HEK293 (cell line): ENCODE measurements at regions not wholly inside any gene's neighbourhood (a gene's known extent, or its start where the extent isn't known, plus 50 kb on each side); places are given as distances from the start of the nearest gene placed in this dataset.

Experiments
- CTCF ChIA-PET: fragments of 350-600 bp; formaldehyde crosslinking; extraction: SDS; loops from one replicate; lab custom pipeline; 2021; ENCODE audit warnings: antibody characterized with exemption; lab: Yijun Ruan, JAX
- POLR2A ChIA-PET: fragments of 300-600 bp; formaldehyde crosslinking; extraction: SDS; loops from one replicate; lab custom pipeline; 2020; ENCODE audit warnings: antibody characterized with exemption, inconsistent platforms; lab: Yijun Ruan, JAX
- H3K27ac ChIP-seq: fragments of 200-500 bp; sonication (Bioruptor generic); 2 replicates; pipeline ENCODE4 v1.5.1; 2014; ENCODE audit warnings: low read depth, low read length, control low read depth, inconsistent platforms; ENCODE audit errors: extremely low read depth
- H3K36me3 ChIP-seq, 2 experiments: fragments of 200-500 bp in 1 of 2; sonication (Bioruptor generic) in 1 of 2; 1 replicate in 1 of 2; 2 replicates in 1 of 2; pipeline ENCODE4 v1.5.1; 2014 to 2017; ENCODE audit warnings: inconsistent platforms in 2 of 2, low read length in 2 of 2; ENCODE audit not compliant: control insufficient read depth in 2 of 2, insufficient read depth in 1 of 2
- H3K4me1 ChIP-seq: fragments of 200-500 bp; sonication (Bioruptor generic); 2 replicates; pipeline ENCODE4 v1.5.1; 2014; ENCODE audit warnings: mild to moderate bottlenecking, low read length, inconsistent platforms; ENCODE audit not compliant: control insufficient read depth, insufficient read depth
- H3K4me3 ChIP-seq: 2 replicates; pipeline ENCODE4 v1.5.1; 2011; ENCODE audit warnings: low read depth, mild to moderate bottlenecking, control low read depth, low read length, moderate library complexity
- H3K9me3 ChIP-seq: fragments of 200-500 bp; sonication (Bioruptor generic); 2 replicates; pipeline ENCODE4 v1.5.1; 2014; ENCODE audit warnings: low read depth, low read length, inconsistent platforms; ENCODE audit not compliant: control insufficient read depth, insufficient read depth
- EGR2 ChIP-seq: fragments of 450-650 bp; formaldehyde crosslinking; IDR thresholded peaks from 2 replicates; pipeline ENCODE4 v1.5.1; 2016; ENCODE audit warnings: low read depth, missing biosample characterization, missing genetic modification characterization
- FEZF1 ChIP-seq: fragments of 450-650 bp; formaldehyde crosslinking; IDR thresholded peaks from 2 replicates; pipeline ENCODE4 v1.5.1; 2016; ENCODE audit warnings: missing biosample characterization, missing genetic modification characterization
- GLI2 ChIP-seq: fragments of 450-650 bp; formaldehyde crosslinking; IDR thresholded peaks from 2 replicates; pipeline ENCODE4; 2017; ENCODE audit warnings: missing biosample characterization, missing genetic modification characterization, low read depth, borderline replicate concordance
- HIC1 ChIP-seq: fragments of 450-650 bp; formaldehyde crosslinking; IDR thresholded peaks from 2 replicates; pipeline ENCODE4 v1.5.1; 2016; ENCODE audit warnings: missing biosample characterization, missing genetic modification characterization
- HOXD13 ChIP-seq: sonication (generic); formaldehyde crosslinking; IDR thresholded peaks from 2 replicates; pipeline ENCODE4 v1.8.0; 2022; ENCODE audit warnings: missing genetic modification reagents, borderline replicate concordance
- KLF10 ChIP-seq: fragments of 450-650 bp; IDR thresholded peaks from 2 replicates; pipeline ENCODE4 v1.5.1; 2018; ENCODE audit warnings: missing biosample characterization, mild to moderate bottlenecking, missing genetic modification characterization
- MZF1 ChIP-seq: fragments of 450-650 bp; formaldehyde crosslinking; IDR thresholded peaks from 2 replicates; pipeline ENCODE4 v1.5.1; 2017; ENCODE audit warnings: missing biosample characterization, missing genetic modification characterization, borderline replicate concordance
- SETDB1 ChIP-seq: IDR thresholded peaks from one replicate; pipeline ENCODE4 v1.6.1; 2017; ENCODE audit warnings: mild to moderate bottlenecking, low read length, moderate library complexity, mixed read lengths; ENCODE audit not compliant: insufficient read length
- TRIM28 ChIP-seq: IDR thresholded peaks from 2 replicates; pipeline ENCODE4 v1.6.1; 2011; ENCODE audit warnings: low read length, control low read depth, borderline replicate concordance
- ZBTB1 ChIP-seq: fragments of 450-650 bp; formaldehyde crosslinking; IDR thresholded peaks from 2 replicates; pipeline ENCODE4 v1.5.1; 2016; ENCODE audit warnings: missing biosample characterization, missing genetic modification characterization
- ZBTB7A ChIP-seq: fragments of 450-650 bp; formaldehyde crosslinking; IDR thresholded peaks from 2 replicates; pipeline ENCODE4 v1.5.1; 2016; ENCODE audit warnings: low read depth, missing biosample characterization, missing genetic modification characterization
- ZBTB8A ChIP-seq: fragments of 450-650 bp; formaldehyde crosslinking; IDR thresholded peaks from 2 replicates; pipeline ENCODE4 v1.5.1; 2016; ENCODE audit warnings: missing biosample characterization, missing genetic modification characterization
- ZFHX2 ChIP-seq: fragments of 450-650 bp; formaldehyde crosslinking; conservative IDR thresholded peaks from 2 replicates; pipeline ENCODE4 v1.5.1; 2016; ENCODE audit warnings: missing biosample characterization, missing genetic modification characterization
- ZNF10 ChIP-seq: fragments of 450-650 bp; formaldehyde crosslinking; IDR thresholded peaks from 2 replicates; pipeline ENCODE4 v1.5.1; 2017; ENCODE audit warnings: missing biosample characterization, missing genetic modification characterization
- ZNF146 ChIP-seq: fragments of 450-650 bp; formaldehyde crosslinking; IDR thresholded peaks from 2 replicates; pipeline ENCODE4 v1.5.1; 2016; ENCODE audit warnings: missing biosample characterization, missing genetic modification characterization
- ZNF19 ChIP-seq: fragments of 450-650 bp; formaldehyde crosslinking; IDR thresholded peaks from 2 replicates; pipeline ENCODE4; 2016; ENCODE audit warnings: missing biosample characterization, missing genetic modification characterization, low read depth
- ZNF202 ChIP-seq: fragments of 450-650 bp; formaldehyde crosslinking; IDR thresholded peaks from 2 replicates; pipeline ENCODE4 v1.5.1; 2016; ENCODE audit warnings: missing biosample characterization, missing genetic modification characterization, borderline replicate concordance
- ZNF354C ChIP-seq: fragments of 450-650 bp; formaldehyde crosslinking; IDR thresholded peaks from 2 replicates; pipeline ENCODE4 v1.5.1; 2016; ENCODE audit warnings: missing biosample characterization, missing genetic modification characterization, low read depth, borderline replicate concordance
- ZNF37A ChIP-seq: fragments of 450-650 bp; IDR thresholded peaks from 2 replicates; pipeline ENCODE4 v1.5.1; 2018; ENCODE audit warnings: missing biosample characterization, missing genetic modification characterization
- ZNF398 ChIP-seq: fragments of 450-650 bp; formaldehyde crosslinking; IDR thresholded peaks from 2 replicates; pipeline ENCODE4 v1.5.1; 2017; ENCODE audit warnings: missing biosample characterization, missing genetic modification characterization
- ZNF433 ChIP-seq: fragments of 450-650 bp; formaldehyde crosslinking; IDR thresholded peaks from 2 replicates; pipeline ENCODE4 v1.5.1; 2016; ENCODE audit warnings: missing biosample characterization, missing genetic modification characterization, low read depth
- ZNF473 ChIP-seq: fragments of 450-650 bp; formaldehyde crosslinking; IDR thresholded peaks from 2 replicates; pipeline ENCODE4 v1.5.1; 2017; ENCODE audit warnings: missing biosample characterization, missing genetic modification characterization
- ZNF530 ChIP-seq: fragments of 450-650 bp; formaldehyde crosslinking; IDR thresholded peaks from 2 replicates; pipeline ENCODE4 v1.5.1; 2016; ENCODE audit warnings: low read depth, missing biosample characterization, missing genetic modification characterization
- ZNF555 ChIP-seq: fragments of 450-650 bp; formaldehyde crosslinking; conservative IDR thresholded peaks from 2 replicates; pipeline ENCODE4 v1.5.1; 2017; ENCODE audit warnings: missing biosample characterization, mild to moderate bottlenecking, missing genetic modification characterization, inconsistent platforms
- ZNF580 ChIP-seq: fragments of 450-650 bp; formaldehyde crosslinking; IDR thresholded peaks from 2 replicates; pipeline ENCODE4 v1.5.1; 2016; ENCODE audit warnings: missing biosample characterization, missing genetic modification characterization
- ZNF623 ChIP-seq: fragments of 450-650 bp; formaldehyde crosslinking; IDR thresholded peaks from 2 replicates; pipeline ENCODE4 v1.5.1; 2016; ENCODE audit warnings: missing biosample characterization, missing genetic modification characterization
- ZNF629 ChIP-seq: fragments of 450-650 bp; formaldehyde crosslinking; IDR thresholded peaks from 2 replicates; pipeline ENCODE4 v1.5.1; 2017; ENCODE audit warnings: missing biosample characterization, missing genetic modification characterization
- ZNF830 ChIP-seq: fragments of 450-650 bp; IDR thresholded peaks from 2 replicates; pipeline ENCODE4 v1.5.0; 2018; ENCODE audit warnings: missing biosample characterization, missing genetic modification characterization, low read depth, mild to moderate bottlenecking, moderate library complexity
- ZSCAN16 ChIP-seq: fragments of 450-650 bp; formaldehyde crosslinking; IDR thresholded peaks from 2 replicates; pipeline ENCODE4 v1.5.1; 2016; ENCODE audit warnings: missing biosample characterization, missing genetic modification characterization

- no peaks in the 10 kb centered on the region for H3K9me3 ChIP-seq
- ChIA-PET POLR2A (no interaction called here), CTCF (no interaction called here)
- H3K4me3 ChIP-seq, result no peak overlapping the region
- H3K4me1 ChIP-seq, result no peaks in the 10 kb centered on the region
- no peaks in the 10 kb centered on the region for H3K36me3 ChIP-seq
- TF ChIP-seq KLF10 (tag by site-specific recombination) (no peak), MZF1 (tag by site-specific recombination) (no peak), ZNF623 (tag by site-specific recombination) (no peak), ZNF530 (tag by site-specific recombination) (no peak), ZFHX2 (tag by site-specific recombination) (no peak), HIC1 (tag by site-specific recombination) (no peak)
- no peak overlapping the region for H3K27ac ChIP-seq
Measured at GRCh38 chr2:106293271-106293783, 99.2 kb upstream of the UXS1 start.

- CTCF ChIA-PET, result interaction anchor here (0.6 kb wide), 1 partner anchor 1882 kb away, joined by 3 read pairs; no protein-coding TSS in a partner anchor
- Histone ChIP-seq H3K36me3 (no peaks in the 10 kb centered on the region), H3K27ac (no peak overlapping the region), H3K9me3 (no peaks in the 10 kb centered on the region), H3K4me3 (no peak overlapping the region), H3K4me1 (no peaks in the 10 kb centered on the region)
- POLR2A ChIA-PET, result no interaction called here
- TF ChIP-seq GLI2, result no peak
- no peak for TF ChIP-seq HOXD13 (CRISPR knock-in tag)
- TF ChIP-seq ZSCAN16 (tag by site-specific recombination), result no peak
- TF ChIP-seq FEZF1 (tag by site-specific recombination), result no peak
- no peak for TF ChIP-seq ZNF830 (tag by site-specific recombination)
- no peak for TF ChIP-seq ZBTB8A (tag by site-specific recombination)
- no peak for TF ChIP-seq ZNF37A
- TF ChIP-seq ZNF398 (tag by site-specific recombination), result no peak
- TF ChIP-seq EGR2, result no peak
- TF ChIP-seq ZNF19 (tag by site-specific recombination), result no peak
- TF ChIP-seq ZNF10 (tag by site-specific recombination), result no peak
- no peak for TF ChIP-seq SETDB1
- no peak for TF ChIP-seq ZNF202 (tag by site-specific recombination)
- no peak for TF ChIP-seq TRIM28
Measured at GRCh38 chr2:106292627-106293026, 98.5 kb upstream of the UXS1 start.

- CTCF ChIA-PET, result no interaction called here
- Histone ChIP-seq H3K27ac (no peak overlapping the region), H3K4me3 (no peak overlapping the region), H3K36me3 (no peaks in the 10 kb centered on the region), H3K9me3 (no peaks in the 10 kb centered on the region), H3K4me1 (no peaks in the 10 kb centered on the region)
- POLR2A ChIA-PET, result no interaction called here
- TF ChIP-seq ZNF433 (tag by site-specific recombination) (no peak), ZNF555 (tag by site-specific recombination) (no peak), ZNF629 (tag by site-specific recombination) (no peak), ZNF146 (tag by site-specific recombination) (no peak), ZNF580 (no peak), HIC1 (tag by site-specific recombination) (no peak), ZBTB1 (tag by site-specific recombination) (no peak), ZNF473 (tag by site-specific recombination) (no peak), ZBTB7A (no peak), ZNF354C (tag by site-specific recombination) (no peak)
Measured at GRCh38 chr2:106288873-106289272, 94.8 kb upstream of the UXS1 start.
